ENCODE measurements at regions not wholly inside any gene's neighbourhood (a gene's known extent, or its start where the extent isn't known, plus 50 kb on each side); places are given as distances from the start of the nearest gene placed in this dataset.

GRCh38 chr13:33697926-33698325 lies 120.0 kb upstream of the RFC3 start:
- DNase-seq: no peak

GRCh38 chr13:33707449-33707848 lies 110.5 kb upstream of the RFC3 start:
- no peak for DNase-seq

GRCh38 chr13:33710924-33711323 lies 107.0 kb upstream of the RFC3 start:
- DNase-seq: no peak

GRCh38 chr13:33711436-33711835 lies 106.5 kb upstream of the RFC3 start:
- DNase-seq: no peak

- no peak for DNase-seq
These were observed 100.2 kb upstream of the RFC3 start for GRCh38 chr13:33717775-33718174.

GRCh38 chr13:33721724-33722123 lies 96.2 kb upstream of the RFC3 start:
- DNase-seq: no peak

GRCh38 chr13:33722216-33722915 lies 95.6 kb upstream of the RFC3 start:
- no peak for DNase-seq

- peak in 2 of 51 donors; percentile 10 to 32 for DNase-seq
These were observed 94.6 kb upstream of the RFC3 start for GRCh38 chr13:33723365-33723764.

GRCh38 chr13:33723772-33724435 lies 94.0 kb upstream of the RFC3 start:
- peak in 46 of 51 donors; percentile 2 to 84 (median 54) for DNase-seq

- DNase-seq: no peak
These were observed 92.6 kb upstream of the RFC3 start for GRCh38 chr13:33725340-33725739.

GRCh38 chr13:33727297-33728083 lies 90.5 kb upstream of the RFC3 start:
- no peak for DNase-seq

- peak in 5 of 51 donors; percentile 1 to 26 (median 7) for DNase-seq
These were observed 89.5 kb upstream of the RFC3 start for GRCh38 chr13:33728271-33729037.

- DNase-seq: peak in 1 of 51 donors; percentile 9
These were observed 87.8 kb upstream of the RFC3 start for GRCh38 chr13:33730147-33730546.

- DNase-seq: no peak
These were observed 87.3 kb upstream of the RFC3 start for GRCh38 chr13:33730619-33731018.

- DNase-seq: no peak
These were observed 82.7 kb upstream of the RFC3 start for GRCh38 chr13:33735276-33735675.

- DNase-seq: no peak
These were observed 78.7 kb upstream of the RFC3 start for GRCh38 chr13:33739254-33739653.

- DNase-seq: no peak
These were observed 77.8 kb upstream of the RFC3 start for GRCh38 chr13:33740134-33740538.

- no peak for DNase-seq
These were observed 75.6 kb upstream of the RFC3 start for GRCh38 chr13:33742321-33742720.

GRCh38 chr13:33743438-33744368 lies 74.2 kb upstream of the RFC3 start:
- no peak for DNase-seq

- no peak for DNase-seq
These were observed 73.2 kb upstream of the RFC3 start for GRCh38 chr13:33744589-33745369.

Measured in hypothalamus (tissue), 51 donors.